Endometrial microvascular endothelial cells (primary cell): ENCODE measurements at regions not wholly inside any gene's neighbourhood (a gene's known extent, or its start where the extent isn't known, plus 50 kb on each side); places are given as distances from the start of the nearest gene placed in this dataset.
"Not testable (repeated sequence)": the region's sequence is repeated elsewhere in the genome, so short reads cannot be mapped to it uniquely, and the experiment has no call there.

Source experiments
- in situ Hi-C: cut with HindIII; loops from 2 replicates; pipeline ENCODE4 v1.10.0; 2017; ENCODE audit warnings: low sequenced_read_pairs, low pct_unique_long_range_greater_than_20kb; ENCODE audit errors: inconsistent ontology term

DNA sequence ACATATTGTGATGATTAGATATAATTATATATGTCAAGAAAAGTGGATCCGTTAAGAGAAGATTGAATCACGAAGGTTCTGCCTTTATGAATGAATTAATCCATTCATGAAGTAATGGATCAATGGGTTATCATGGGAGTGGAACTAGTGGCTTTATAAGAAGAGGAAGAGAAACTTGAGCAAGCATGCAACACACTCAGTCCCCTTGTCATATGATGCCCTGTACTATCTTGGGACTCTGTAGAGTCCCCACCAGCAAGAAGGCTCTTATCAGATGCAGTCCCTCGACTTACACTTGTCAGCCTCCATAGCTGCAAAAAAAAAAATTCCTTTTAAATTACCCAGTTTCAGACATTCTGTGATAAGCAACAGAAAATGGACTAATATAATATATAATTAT, 301.9 kb downstream of the RAP2B start:
- in situ Hi-C loops: no loop called here

DNA sequence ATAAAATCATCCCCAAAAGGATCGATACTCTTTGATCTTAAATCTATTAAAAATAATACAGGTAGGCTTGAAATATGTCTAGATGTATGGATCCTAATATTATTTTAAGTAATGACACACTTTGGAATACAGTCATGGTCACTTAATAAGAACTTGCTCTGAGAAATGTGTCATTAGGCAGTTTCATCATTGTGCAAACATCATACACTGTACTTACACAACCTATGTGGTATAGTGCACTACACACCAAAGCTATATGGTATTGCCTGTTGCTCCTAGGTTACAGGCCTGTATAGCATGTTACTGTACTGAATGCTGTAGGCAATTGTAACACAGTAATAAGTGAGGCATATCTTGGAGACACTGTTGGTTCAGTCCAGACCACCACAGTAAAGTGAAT, 307.1 kb downstream of the RAP2B start:
- in situ Hi-C loops: no loop called here

DNA sequence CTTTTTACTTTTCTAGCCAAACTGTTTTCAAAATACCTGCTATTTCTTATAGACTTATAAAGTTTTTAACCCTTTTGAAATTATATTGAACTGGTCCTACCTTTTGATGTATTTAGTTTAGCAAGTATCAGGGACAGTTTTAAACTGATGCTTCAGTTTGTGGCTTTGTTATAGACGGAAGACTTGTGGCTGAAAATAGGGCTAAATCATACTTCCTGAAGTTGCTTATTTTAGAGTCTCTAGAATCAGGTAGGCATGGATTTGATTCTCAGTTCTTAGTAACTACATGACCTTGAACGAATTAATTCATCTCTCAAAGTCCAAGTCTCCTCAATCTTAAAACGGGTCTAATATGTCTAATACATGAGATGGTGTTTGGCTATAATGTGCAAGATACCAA, 322.8 kb downstream of the RAP2B start:
- in situ Hi-C loops: no loop called here

DNA sequence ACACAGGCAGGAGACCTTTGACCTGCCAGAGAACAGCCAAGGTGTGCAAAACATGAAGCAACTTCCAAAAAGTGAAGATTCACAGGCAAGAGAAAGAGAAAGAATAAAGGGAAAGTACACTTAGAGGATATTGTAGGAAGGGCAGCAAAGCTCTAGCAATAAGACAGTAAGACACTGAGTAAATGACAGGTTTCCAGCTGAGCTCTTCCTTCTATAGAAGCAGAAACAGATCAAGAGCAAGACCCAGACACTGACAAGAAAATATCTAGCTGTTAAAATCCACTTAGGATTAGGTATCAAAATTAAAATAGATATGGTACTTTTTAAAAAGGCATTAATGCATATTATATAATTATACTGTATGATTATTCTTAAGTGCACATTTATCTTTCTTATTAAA, 333.4 kb downstream of the RAP2B start:
- in situ Hi-C loops: no loop called here

DNA sequence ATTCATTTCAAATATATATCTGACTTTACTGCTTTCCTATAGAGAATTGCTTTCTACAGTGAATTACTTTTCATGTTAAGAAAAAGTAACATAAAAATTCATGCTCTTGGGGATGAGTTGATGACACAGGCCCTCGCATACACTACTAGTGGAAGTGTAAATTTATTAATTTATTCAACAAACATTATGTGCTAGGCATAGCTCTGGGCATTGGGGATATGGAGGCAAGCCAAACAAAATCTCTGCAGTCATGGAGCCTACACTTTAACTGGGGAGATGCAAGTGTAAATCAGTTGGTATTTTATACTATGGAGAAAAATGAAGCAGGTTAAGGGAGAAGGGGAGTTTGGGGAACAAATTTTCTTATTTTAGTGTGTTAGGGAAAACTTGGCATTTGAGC, 340.7 kb downstream of the RAP2B start:
- in situ Hi-C loops: no loop called here

DNA sequence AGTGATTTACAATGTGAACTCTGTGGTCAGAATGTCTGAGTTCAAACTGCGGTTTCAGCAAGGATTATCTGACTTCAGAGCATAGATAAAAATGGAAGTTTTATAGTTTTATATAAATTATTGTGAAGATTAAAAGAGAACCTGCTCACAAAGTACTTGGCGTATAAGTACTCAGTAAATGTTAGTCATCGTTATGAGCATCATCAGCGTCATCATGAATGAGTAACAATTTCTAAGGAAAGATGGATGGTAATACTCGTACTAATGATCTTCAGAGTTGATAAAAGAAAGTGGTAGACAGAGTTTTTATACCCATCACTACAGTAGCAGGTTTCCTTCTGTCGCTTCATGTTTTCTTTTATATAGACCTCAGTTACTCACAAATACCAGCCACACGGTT, 341.8 kb downstream of the RAP2B start:
- in situ Hi-C loops: no loop called here

DNA sequence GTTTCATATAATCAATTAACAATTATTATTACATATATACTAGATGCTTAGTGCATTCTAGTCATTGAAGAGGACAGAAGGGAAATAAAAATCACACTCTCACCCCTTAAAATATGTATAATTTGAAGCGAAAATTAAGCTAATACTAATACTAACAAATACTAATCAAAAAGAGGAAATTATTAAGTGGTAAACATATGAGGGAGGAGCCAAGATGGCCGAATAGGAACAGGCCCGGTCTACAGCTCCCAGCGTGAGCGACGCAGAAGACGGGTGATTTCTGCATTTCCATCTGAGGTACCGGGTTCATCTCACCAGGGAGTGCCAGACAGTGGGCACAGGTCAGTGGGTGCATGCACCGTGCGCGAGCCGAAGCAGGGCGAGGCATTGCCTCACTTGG, 344.2 kb downstream of the RAP2B start:
- in situ Hi-C loops: not testable (repeated sequence)

DNA sequence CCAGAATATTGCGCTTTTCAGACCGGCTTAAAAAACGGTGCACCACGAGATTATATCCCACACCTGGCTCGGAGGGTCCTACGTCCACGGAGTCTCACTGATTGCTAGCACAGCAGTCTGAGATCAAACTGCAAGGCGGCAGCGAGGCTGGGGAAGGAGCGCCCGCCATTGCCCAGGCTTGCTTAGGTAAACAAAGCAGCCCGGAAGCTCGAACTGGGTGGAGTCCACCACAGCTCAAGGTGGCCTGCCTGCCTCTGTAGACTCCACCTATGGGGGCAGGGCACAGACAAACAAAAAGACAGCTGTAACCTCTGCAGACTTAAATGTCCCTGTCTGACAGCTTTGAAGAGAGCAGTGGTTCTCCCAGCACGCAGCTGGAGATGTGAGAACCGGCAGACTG, 344.7 kb downstream of the RAP2B start:
- in situ Hi-C loops: not testable (repeated sequence)

DNA sequence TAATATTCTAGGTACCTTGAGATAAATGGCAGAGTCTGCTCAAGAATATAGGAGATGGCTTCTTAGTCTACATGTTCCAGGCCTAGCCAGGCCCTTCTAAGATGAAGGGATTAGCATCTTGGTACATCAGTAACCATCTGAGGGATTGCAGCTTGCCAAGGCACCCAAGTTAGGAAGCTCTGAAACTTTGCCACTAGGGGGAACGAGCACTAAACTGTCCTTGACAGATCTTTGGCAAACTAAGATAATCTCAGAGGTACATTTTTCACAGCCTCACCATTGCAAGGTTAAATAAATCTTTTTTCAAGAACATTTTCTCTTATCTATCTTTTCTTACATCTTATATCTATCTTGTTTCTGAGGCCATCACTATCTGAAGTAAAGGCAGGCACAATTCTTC, 351.2 kb downstream of the RAP2B start:
- in situ Hi-C loops: no loop called here

DNA sequence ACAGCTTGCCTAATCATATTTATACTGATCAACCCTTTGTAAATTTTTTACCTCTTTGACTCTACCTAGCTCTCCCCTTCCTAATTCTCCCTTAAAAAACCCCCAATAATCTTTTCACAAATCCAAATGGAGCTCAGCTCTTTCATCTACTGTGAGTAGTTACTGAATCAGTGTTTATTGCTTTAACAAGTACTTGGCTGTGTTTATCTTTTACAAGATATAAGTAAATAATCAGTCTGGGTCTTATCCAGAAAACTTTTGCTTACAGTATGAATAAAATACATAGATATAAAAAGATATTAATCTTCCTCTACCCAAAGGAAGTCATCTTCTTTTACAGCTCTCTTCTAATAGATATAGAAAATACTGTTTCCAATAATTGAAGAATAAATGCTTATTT, 366.4 kb downstream of the RAP2B start:
- in situ Hi-C loops: no loop called here

DNA sequence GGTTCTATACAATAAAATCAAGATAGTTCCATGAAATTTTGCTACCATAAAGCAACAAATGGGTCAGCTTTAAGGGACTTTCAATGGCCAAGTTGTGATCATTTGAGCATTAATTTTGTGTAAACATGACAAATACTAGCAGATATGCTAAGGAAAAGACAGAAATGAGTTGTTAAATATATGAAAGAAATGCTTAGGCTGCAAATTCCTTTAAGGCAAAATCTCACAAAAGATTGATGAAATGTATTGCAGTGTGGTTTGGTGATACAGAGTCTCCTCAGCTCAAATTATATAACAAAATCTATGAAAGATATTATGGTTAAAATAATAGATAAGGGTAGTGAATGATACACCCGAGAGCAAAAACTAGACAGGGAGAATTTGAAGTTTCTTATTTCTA, 377.2 kb downstream of the RAP2B start:
- in situ Hi-C loops: no loop called here

DNA sequence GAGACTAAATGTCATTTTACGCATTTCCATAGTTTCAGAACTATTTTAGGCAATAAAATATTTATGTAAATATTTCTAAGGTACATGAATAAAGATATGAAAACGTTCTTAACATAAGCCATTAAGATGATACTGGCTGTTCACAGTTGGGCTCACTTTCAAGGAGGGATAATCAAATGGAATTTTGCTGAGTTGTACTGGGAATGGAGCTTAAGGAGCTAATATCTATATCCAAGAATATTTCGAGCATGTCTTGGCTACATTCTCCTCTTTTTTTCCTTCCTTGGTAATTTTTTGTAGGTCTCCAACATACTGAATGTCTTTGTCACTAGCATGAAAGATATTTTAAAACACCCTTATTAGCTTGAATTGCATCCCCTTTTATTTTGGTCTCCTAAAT, 383.4 kb downstream of the RAP2B start:
- in situ Hi-C loops: no loop called here

DNA sequence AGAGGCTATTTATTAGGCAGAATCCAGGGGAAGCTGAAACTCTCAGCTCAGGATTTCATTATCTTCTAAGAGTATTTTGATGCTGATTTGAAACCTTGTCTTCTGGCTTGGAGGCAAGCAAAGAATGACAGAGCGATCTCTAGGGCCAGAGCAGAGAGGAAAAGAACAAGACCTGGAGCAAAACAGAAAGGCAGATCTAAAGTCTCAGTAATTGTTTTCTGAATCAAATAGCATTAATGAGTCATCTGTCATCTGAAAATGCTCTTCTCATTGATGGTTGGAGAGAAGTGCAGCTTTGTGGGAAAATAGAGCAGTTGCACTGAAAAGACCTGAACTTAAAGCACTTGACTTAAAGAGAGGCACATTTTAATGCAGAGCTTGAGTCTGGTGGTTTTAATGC, 385.9 kb downstream of the RAP2B start:
- in situ Hi-C loops: no loop called here

DNA sequence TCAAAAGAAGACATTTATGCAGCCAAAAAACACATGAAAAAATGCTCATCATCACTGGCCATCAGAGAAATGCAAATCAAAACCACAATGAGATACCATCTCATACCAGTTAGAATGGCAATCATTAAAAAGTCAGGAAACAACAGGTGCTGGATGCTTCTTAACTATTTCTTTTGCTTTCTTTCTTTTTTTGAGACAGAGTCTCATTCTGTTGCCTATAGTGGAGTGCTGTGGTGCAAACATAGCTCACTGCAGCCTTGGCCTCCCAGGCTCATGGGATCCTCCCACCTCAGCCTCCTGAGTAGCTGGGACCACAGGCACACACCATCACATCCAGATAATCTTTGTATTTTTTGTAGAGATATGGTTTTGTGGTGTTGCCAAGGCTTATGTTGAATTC, 387.7 kb downstream of the RAP2B start:
- in situ Hi-C loops: not testable (repeated sequence)

DNA sequence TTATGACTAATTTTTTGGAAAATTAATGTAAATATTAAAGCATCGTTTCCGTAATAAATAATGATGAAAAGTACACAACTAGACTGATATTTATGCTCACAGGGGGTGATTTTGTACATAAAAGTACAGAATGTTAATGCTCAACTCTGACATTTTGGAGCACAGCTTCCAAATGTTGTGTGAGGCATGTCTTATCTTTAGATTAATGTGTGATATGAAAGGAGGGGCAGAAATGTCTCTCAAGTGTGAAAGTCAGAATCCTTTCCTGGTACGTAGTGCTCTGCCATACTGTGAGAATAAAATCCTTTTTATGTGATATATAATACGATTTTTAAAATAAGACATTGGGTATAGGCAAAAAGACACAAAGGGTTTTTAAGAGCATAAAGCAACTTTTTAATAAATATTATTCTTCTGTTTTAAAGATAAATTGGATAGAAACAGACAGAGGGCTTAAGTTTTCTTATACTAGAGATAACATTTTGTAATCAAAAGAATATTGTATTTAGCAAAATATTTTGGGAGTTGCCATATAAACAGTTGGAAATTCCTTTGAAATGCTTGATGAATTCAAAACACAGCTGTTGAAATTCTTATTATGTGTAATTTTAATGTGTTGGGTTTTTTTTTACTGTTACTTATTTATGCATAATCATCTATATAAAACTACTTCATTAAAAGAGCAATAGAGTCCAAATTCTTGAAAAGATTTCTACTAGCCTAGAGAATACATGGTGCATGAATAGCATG, 389.7 kb downstream of the RAP2B start:
- in situ Hi-C loops: no loop called here

DNA sequence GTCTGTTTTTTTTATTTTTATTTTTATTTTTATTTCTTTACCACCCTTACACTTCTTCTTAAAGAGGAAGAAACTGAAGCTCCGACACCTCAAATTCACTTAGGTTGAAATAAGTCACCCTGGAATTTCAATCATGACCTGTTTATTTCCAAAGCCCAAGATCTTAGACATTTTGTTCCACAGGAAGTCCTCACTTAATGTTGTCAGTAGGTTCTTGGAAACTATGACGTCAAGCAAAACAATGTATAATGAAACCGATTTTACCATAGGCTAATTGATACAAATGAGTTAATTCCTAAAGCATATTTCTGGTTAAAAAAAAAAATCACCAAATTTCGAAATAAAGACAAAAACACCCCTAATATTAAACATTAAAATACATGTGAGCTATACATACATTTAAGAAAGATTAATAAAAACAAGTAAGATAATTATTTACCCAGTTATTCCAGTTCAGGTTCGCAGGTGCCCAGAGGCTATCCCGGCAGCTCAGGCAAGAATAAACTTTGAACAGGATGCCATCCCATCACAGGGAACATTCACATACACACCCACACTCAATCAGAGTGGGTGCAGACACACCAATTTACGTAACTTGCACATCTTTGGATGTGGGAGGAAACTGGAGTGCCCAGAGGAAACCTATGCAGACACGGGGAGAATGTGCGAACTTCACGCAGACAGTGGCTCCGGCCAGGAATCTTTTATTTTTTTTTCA, 391.0 kb downstream of the RAP2B start:
- in situ Hi-C loops: no loop called here

DNA sequence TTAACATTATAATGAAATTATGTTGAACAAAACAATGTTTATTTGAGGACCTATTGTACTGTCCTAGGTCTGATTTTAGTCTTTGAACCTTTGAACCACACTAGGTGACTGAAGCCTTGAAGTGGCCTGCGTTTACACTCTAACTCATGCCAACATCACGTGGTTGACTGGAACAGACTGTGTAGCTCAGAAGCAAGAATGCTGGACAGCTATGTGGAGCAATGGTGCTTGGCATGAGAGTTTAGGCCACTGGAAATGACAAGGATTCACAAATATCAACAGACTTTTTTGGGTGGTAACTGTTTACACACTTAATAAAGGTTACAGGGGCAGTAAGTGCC, 391.5 kb downstream of the RAP2B start:
- in situ Hi-C loops: no loop called here

DNA sequence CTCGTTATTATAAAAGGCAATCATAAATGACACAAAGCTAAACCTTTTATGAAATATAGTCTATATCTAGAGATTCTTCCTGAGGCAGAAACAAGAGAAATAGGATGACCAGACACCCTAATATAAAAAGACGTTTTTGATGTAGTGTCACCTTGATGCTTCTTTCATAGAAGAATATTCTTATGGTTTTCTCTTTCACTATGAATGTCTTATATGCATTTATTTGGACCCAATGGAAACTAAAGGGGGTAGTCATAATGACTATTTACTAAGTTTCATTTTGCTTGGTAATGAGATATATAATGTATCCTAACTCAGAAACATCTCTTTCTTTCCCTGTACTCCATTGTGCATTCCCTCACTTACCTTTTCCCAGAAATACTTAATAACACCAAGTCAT, 393.9 kb downstream of the RAP2B start:
- in situ Hi-C loops: no loop called here

DNA sequence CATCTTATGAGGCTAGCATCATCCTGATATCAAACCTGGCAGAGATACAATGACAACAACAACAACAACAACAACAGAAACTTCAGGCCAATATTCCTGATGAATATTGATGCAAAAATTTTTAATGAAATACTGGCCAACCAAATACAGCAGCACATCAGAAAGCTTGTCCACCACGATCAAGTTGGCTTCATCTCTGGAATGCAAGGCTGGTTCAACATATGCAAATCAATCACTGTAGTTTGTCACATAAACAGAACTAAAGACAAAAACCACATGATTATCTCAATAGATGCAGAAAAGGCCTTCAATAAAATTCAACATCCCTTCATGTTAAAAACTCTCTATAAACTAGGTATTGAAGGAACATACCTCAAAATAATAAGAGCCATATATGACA, 397.3 kb downstream of the RAP2B start:
- in situ Hi-C loops: not testable (repeated sequence)

DNA sequence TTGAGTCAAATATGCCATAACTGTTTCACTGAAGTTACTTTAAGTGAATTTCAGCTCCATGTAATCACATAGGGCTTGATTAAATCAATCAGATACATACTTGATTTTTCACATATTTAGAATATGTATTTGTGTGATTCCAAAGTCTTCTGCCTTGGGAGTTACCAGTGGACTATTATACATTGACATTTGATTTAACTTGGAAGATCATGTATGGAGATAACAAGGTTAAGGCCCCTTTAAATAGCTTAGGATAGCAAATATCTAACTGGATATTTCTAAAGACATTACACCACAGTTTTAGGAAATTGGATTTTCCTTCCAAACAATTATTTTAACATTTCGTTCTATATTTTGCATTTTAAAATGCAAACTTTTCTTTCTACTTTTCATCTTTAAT, 405.0 kb downstream of the RAP2B start:
- in situ Hi-C loops: no loop called here

DNA sequence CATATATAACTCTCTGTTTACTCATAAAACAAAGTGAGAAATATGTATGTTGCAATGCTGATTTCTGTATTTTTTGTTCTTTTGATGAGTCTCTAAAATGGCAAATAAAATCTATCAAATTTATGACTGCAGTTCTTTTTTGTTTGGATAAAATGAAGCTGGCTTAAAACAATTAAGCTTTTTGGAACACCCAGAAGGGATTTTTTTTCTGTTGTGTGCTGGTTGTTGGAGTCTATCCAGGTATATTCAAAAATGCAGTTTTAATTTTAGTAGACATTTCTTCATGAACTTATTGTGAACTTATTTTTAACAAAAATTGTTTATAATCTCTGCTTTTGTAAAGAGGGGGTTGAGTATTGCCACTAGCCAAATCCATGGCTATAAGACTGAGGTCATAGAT, 405.5 kb downstream of the RAP2B start:
- in situ Hi-C loops: no loop called here
